NCI-H82 (cell line): ENCODE measurements at regions not wholly inside any gene's neighbourhood (a gene's known extent, or its start where the extent isn't known, plus 50 kb on each side); places are given as distances from the start of the nearest gene placed in this dataset.

Experiments used
- DNase-seq: peaks from one replicate; lab custom pipeline; 2025; lab: John Stamatoyannopoulos, UW

- DNase-seq, result peak; percentile 49
These were observed 322.5 kb upstream of the ADGRL2 start for GRCh38 chr1:81478219-81478618.

- DNase-seq, result no peak
These were observed 323.0 kb upstream of the ADGRL2 start for GRCh38 chr1:81477710-81478109.

- no peak for DNase-seq
These were observed 328.3 kb upstream of the ADGRL2 start for GRCh38 chr1:81472387-81472786.

GRCh38 chr1:81471255-81471654 lies 329.5 kb upstream of the ADGRL2 start:
- DNase-seq, result no peak

- DNase-seq, result no peak
These were observed 330.5 kb upstream of the ADGRL2 start for GRCh38 chr1:81470275-81470674.

- DNase-seq, result no peak
These were observed 333.4 kb upstream of the ADGRL2 start for GRCh38 chr1:81467383-81467782.

- no peak for DNase-seq
These were observed 333.8 kb upstream of the ADGRL2 start for GRCh38 chr1:81466961-81467360.

- no peak for DNase-seq
These were observed 336.5 kb upstream of the ADGRL2 start for GRCh38 chr1:81463936-81464837.

GRCh38 chr1:81459043-81459442 lies 341.7 kb upstream of the ADGRL2 start:
- no peak for DNase-seq

- DNase-seq, result no peak
These were observed 342.5 kb upstream of the ADGRL2 start for GRCh38 chr1:81458186-81458585.

- no peak for DNase-seq
These were observed 345.3 kb upstream of the ADGRL2 start for GRCh38 chr1:81455481-81455880.

GRCh38 chr1:81453971-81454370 lies 346.8 kb upstream of the ADGRL2 start:
- DNase-seq, result no peak

GRCh38 chr1:81453367-81453703 lies 347.4 kb upstream of the ADGRL2 start:
- DNase-seq, result no peak

- DNase-seq, result no peak
These were observed 347.9 kb upstream of the ADGRL2 start for GRCh38 chr1:81452693-81453366.

- DNase-seq, result no peak
These were observed 350.9 kb upstream of the ADGRL2 start for GRCh38 chr1:81449786-81450185.

GRCh38 chr1:81446000-81446669 lies 354.6 kb upstream of the ADGRL2 start:
- DNase-seq, result no peak

- DNase-seq, result no peak
These were observed 357.4 kb upstream of the ADGRL2 start for GRCh38 chr1:81443288-81443687.

GRCh38 chr1:81439046-81439823 lies 361.5 kb upstream of the ADGRL2 start:
- no peak for DNase-seq

GRCh38 chr1:81437649-81438048 lies 363.1 kb upstream of the ADGRL2 start:
- DNase-seq, result no peak

- peak; percentile 36 for DNase-seq
These were observed 363.5 kb upstream of the ADGRL2 start for GRCh38 chr1:81437213-81437612.

GRCh38 chr1:81435175-81435574 lies 365.6 kb upstream of the ADGRL2 start:
- DNase-seq, result no peak

GRCh38 chr1:81433676-81434075 lies 367.1 kb upstream of the ADGRL2 start:
- no peak for DNase-seq
